ENCODE measurements at regions not wholly inside any gene's neighbourhood (a gene's known extent, or its start where the extent isn't known, plus 50 kb on each side); places are given as distances from the start of the nearest gene placed in this dataset.

DNA sequence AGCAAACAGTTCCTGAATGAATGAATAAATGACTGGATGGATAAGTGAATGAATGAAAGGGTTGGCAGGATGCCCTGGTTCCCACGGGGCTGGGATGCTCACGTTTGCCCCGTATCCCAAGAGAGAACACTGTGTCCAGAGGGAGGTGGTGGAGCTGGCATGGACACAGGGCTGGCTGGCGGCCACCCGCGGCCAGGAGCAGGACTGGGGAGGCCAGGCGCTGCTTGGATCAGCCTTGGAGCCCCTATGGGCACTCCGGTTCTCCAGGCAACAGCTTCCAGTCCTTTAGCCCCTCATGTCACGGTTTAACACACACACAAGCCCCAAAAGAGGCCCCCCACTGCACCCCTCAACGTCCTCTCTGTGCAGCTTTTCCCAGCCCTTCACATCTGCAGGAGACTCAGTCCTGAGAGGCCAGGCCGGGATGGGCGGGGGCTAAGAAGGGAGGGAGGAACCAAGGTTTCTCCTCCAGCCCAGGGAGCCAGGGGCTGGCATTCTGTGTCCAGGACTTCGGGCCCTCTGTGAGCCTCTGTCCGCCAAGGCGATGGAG lies 86.0 kb upstream of the ALDH1L1 start:
- Histone ChIP-seq H3K9ac (ENCODE audit: low read depth, low read length) (peak overlapping the region; percentile 82), H3K4me3 (ENCODE audit: low read length) (peak overlapping the region; percentile 52), H3K36me3 (ENCODE audit: insufficient read depth, low read length) (no peaks in the 10 kb centered on the region), H3K4me2 (ENCODE audit: low read length) (peak overlapping the region; percentile 68), H3K4me1 (ENCODE audit: control insufficient read depth, insufficient read depth, low read length) (peaks cover 41% of the 10 kb centered on the region), H3K27me3 (ENCODE audit: control insufficient read depth, insufficient read depth, low read length) (no peaks in the 10 kb centered on the region), H3K9me3 (replicated peaks; ENCODE audit: low read length) (no peaks in the 10 kb centered on the region)

DNA sequence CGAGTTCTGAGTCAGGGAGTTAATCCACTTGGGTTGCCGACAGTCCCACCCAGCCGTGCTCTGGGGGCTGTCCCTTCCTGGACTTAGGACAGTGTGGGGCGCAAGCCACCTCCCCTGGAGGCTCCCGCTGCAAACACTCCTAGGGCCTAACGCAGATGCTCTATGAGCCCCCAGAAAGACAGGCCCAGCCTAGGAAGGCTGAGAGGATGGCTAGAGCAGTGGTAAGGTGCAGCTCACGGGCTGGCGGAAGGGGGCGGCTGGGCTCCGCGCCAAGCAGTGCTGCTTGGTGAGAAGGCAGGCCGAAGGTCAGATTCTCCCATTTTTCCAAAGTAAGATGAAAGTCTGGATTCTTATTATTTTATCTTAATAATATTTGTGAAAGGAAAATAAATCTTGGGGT lies 84.6 kb upstream of the ALDH1L1 start:
- H3K4me2 ChIP-seq (ENCODE audit: low read length) = no peak overlapping the region
- no peak overlapping the region for H3K4me3 ChIP-seq (ENCODE audit: low read length)
- no peaks in the 10 kb centered on the region for H3K9me3 ChIP-seq (replicated peaks; ENCODE audit: low read length)
- no peaks in the 10 kb centered on the region for H3K27me3 ChIP-seq (ENCODE audit: control insufficient read depth, insufficient read depth, low read length)
- H3K4me1 ChIP-seq (ENCODE audit: control insufficient read depth, insufficient read depth, low read length) = peaks cover 33% of the 10 kb centered on the region
- H3K9ac ChIP-seq (ENCODE audit: low read depth, low read length) = no peak overlapping the region
- no peaks in the 10 kb centered on the region for H3K36me3 ChIP-seq (ENCODE audit: insufficient read depth, low read length)

DNA sequence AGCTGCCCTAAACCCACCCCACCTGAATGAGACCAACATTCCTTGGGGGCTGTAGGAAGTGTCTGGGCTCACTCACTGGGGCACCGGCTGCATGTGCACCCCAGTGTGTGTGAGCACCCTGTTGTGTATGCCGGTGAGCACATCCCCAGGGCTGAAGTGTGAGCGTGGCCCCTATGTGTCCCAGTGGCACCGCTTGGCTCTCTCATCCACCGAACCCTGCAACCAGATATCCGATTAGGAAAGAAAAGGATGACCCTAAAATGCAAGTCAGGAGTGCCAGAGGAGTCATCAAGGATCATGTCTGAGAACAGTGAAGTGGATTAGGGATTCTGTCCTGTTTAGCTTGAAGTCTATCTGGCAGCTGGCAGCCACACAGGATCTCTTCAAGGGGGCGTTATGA lies 84.0 kb upstream of the ALDH1L1 start:
- H3K9me3 ChIP-seq (replicated peaks; ENCODE audit: low read length) = no peaks in the 10 kb centered on the region
- no peaks in the 10 kb centered on the region for H3K36me3 ChIP-seq (ENCODE audit: insufficient read depth, low read length)
- no peak overlapping the region for H3K4me3 ChIP-seq (ENCODE audit: low read length)
- H3K27me3 ChIP-seq (ENCODE audit: control insufficient read depth, insufficient read depth, low read length) = no peaks in the 10 kb centered on the region
- no peak overlapping the region for H3K9ac ChIP-seq (ENCODE audit: low read depth, low read length)
- peaks cover 30% of the 10 kb centered on the region for H3K4me1 ChIP-seq (ENCODE audit: control insufficient read depth, insufficient read depth, low read length)
- no peak overlapping the region for H3K4me2 ChIP-seq (ENCODE audit: low read length)

DNA sequence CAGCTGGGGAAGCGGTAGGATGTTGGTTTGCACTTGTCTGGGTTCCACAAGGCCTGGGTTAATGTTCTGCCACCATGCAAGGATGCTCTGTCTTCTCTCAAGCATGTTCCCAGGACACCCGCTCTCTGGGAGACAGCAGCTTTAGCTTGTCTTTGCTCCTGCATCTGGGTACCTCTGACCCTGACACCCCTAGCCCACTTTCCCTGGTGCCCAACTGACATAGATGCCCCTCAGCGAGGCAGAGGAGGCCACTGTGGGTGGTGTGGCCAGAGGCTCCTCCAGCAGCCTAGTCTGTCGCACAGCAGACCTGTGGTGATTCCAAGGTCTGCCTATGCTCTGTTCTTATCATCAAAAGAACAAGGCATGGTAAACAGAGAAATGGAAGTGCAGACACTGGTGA lies 83.6 kb upstream of the ALDH1L1 start:
- no peak overlapping the region for H3K4me2 ChIP-seq (ENCODE audit: low read length)
- no peak overlapping the region for H3K4me3 ChIP-seq (ENCODE audit: low read length)
- H3K36me3 ChIP-seq (ENCODE audit: insufficient read depth, low read length) = no peaks in the 10 kb centered on the region
- H3K4me1 ChIP-seq (ENCODE audit: control insufficient read depth, insufficient read depth, low read length) = peaks cover 30% of the 10 kb centered on the region
- no peaks in the 10 kb centered on the region for H3K27me3 ChIP-seq (ENCODE audit: control insufficient read depth, insufficient read depth, low read length)
- no peak overlapping the region for H3K9ac ChIP-seq (ENCODE audit: low read depth, low read length)
- no peaks in the 10 kb centered on the region for H3K9me3 ChIP-seq (replicated peaks; ENCODE audit: low read length)

DNA sequence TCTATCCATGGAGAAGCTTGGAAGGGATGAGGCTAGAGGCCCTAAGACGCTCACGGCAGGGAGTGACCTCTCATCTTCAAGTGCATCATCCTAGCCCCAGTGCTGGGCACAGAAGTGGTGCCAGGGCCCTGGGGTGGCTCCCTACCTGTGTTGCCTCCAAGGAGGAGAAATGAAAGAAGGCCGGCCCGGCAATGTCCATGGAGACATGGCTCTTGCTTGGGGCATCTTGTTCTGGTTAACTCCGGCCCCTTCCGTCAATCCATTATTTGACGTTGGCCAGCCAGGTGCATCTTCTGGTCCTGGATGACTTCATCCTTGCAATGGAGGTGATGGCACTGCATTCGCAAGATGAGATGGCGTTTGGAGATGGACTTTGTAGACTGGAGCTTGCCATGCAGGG lies 83.2 kb upstream of the ALDH1L1 start:
- H3K4me1 ChIP-seq (ENCODE audit: control insufficient read depth, insufficient read depth, low read length) = peaks cover 30% of the 10 kb centered on the region
- H3K36me3 ChIP-seq (ENCODE audit: insufficient read depth, low read length) = no peaks in the 10 kb centered on the region
- no peaks in the 10 kb centered on the region for H3K9me3 ChIP-seq (replicated peaks; ENCODE audit: low read length)
- H3K9ac ChIP-seq (ENCODE audit: low read depth, low read length) = no peak overlapping the region
- no peaks in the 10 kb centered on the region for H3K27me3 ChIP-seq (ENCODE audit: control insufficient read depth, insufficient read depth, low read length)
- no peak overlapping the region for H3K4me3 ChIP-seq (ENCODE audit: low read length)
- no peak overlapping the region for H3K4me2 ChIP-seq (ENCODE audit: low read length)

DNA sequence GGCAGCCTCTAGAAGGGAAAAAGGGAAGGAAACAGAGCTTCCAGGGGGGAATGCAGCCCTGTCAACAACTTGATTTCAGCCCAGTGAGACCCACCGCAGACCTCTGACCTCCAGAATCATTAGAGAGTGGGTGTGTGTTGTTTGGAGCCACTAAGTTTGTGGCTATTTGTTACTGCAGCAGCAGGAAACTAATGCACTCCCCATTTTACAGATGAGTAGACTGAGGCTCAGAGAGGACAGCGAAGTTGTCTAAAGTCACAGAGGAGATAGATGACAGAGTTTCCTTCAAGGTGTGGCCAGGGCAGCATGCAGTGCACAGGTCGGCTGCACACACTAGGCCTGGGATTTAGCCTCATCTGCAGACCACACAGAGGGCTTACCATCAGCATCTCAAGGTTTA lies 81.8 kb upstream of the ALDH1L1 start:
- H3K9ac ChIP-seq (ENCODE audit: low read depth, low read length) = no peak overlapping the region
- H3K9me3 ChIP-seq (replicated peaks; ENCODE audit: low read length) = no peaks in the 10 kb centered on the region
- H3K4me1 ChIP-seq (ENCODE audit: control insufficient read depth, insufficient read depth, low read length) = peaks cover 20% of the 10 kb centered on the region
- H3K36me3 ChIP-seq (ENCODE audit: insufficient read depth, low read length) = no peaks in the 10 kb centered on the region
- no peak overlapping the region for H3K4me2 ChIP-seq (ENCODE audit: low read length)
- no peak overlapping the region for H3K4me3 ChIP-seq (ENCODE audit: low read length)
- H3K27me3 ChIP-seq (ENCODE audit: control insufficient read depth, insufficient read depth, low read length) = no peaks in the 10 kb centered on the region

DNA sequence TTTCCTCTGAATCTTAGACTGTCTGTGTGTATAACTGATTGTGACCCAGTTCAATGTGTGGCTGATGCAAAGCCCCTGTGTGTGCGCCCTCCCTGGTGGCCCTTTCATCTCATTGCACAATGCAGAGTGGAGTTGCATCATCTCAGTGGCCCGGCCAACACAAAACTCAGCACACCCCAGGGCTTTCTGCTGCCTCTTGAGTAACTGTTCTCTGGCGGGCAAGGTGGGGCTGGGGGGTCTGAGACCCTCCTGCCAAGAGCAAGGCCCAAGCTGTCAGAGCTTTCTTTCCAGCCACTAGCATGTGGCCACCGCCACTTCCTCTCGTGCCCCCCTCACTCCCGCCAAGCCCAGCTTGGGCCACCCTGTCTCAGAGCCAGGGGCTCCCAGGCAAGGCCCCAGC lies 80.7 kb upstream of the ALDH1L1 start:
- Histone ChIP-seq H3K9ac (ENCODE audit: low read depth, low read length) (no peak overlapping the region), H3K36me3 (ENCODE audit: insufficient read depth, low read length) (no peaks in the 10 kb centered on the region), H3K4me2 (ENCODE audit: low read length) (no peak overlapping the region), H3K27me3 (ENCODE audit: control insufficient read depth, insufficient read depth, low read length) (no peaks in the 10 kb centered on the region), H3K4me3 (ENCODE audit: low read length) (no peak overlapping the region), H3K9me3 (replicated peaks; ENCODE audit: low read length) (no peaks in the 10 kb centered on the region), H3K4me1 (ENCODE audit: control insufficient read depth, insufficient read depth, low read length) (peaks cover 8% of the 10 kb centered on the region)

DNA sequence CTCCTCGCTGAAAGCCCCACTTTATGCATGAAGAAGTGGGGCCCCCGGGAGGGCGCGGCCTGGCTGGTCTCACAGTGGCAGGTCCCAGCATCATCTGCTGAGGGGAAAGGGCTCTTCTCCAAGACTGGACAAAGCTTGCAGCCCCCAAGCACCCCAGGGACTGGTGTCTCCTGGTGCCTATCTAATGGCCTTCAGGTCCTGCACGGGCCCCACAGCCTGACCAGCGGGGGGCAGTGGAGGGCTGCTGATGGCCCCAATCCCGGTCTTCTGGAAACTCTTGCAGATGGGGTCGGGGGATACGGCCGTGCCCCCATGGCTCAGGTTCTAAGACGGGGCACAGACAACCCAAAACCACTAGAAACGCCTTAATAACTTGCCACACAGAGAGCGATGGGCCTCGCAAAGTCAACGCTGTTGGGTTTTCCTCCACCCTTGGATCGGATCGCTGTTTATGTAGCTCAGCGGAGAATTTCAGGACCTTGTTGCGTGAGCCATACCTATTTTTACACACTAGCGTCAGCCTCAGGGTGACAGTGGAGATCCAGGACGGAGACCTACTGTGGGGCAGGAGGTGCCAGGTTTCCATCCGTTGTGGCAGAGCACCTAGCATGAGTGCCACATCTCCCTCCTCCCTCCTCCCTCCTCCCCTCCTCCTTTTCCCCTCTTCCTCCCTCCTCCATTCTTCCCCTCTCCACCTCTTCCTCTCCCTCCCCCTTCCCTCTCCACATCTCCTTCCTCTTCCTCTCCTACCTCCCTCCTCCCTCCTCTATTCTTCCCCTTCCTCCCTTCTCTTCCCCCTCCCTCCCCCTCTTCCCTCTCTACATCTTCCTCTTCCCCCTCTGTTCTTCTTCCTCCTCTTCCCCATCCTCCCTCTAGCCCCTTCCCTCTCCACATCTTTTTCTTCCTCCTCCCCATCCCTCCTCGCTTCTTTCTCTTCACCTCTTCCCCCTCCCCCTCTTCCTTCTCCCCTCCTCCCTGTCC lies 79.3 kb upstream of the ALDH1L1 start:
- Histone ChIP-seq H3K36me3 (ENCODE audit: insufficient read depth, low read length) (no peaks in the 10 kb centered on the region), H3K27me3 (ENCODE audit: control insufficient read depth, insufficient read depth, low read length) (no peaks in the 10 kb centered on the region), H3K4me2 (ENCODE audit: low read length) (peak overlapping the region; percentile 79), H3K9me3 (replicated peaks; ENCODE audit: low read length) (no peaks in the 10 kb centered on the region), H3K4me3 (ENCODE audit: low read length) (peak overlapping the region; percentile 54), H3K9ac (ENCODE audit: low read depth, low read length) (no peak overlapping the region), H3K4me1 (ENCODE audit: control insufficient read depth, insufficient read depth, low read length) (peaks cover 6% of the 10 kb centered on the region)

DNA sequence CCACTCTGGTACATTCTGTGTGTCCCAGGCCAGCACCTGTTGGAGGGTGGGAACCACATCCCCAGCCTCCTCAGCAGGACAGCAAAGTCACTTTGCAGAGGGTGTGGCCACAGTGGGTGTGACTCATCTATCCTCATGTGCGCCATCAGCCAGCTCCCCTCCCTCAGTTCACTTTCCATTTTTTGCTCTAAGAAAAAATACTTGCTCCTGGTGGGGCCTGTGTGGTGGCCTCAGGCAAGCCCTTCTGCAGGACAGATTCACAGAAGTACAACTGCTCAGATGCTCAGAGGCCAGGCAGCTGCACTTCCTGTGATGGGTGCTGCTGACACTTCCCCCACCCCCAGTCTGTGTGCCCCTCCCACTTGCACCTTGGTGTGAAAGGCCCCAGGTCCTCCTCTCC lies 78.3 kb upstream of the ALDH1L1 start:
- Histone ChIP-seq H3K27me3 (ENCODE audit: control insufficient read depth, insufficient read depth, low read length) (no peaks in the 10 kb centered on the region), H3K9me3 (replicated peaks; ENCODE audit: low read length) (no peaks in the 10 kb centered on the region), H3K4me2 (ENCODE audit: low read length) (no peak overlapping the region), H3K36me3 (ENCODE audit: insufficient read depth, low read length) (no peaks in the 10 kb centered on the region), H3K4me1 (ENCODE audit: control insufficient read depth, insufficient read depth, low read length) (peaks cover 6% of the 10 kb centered on the region), H3K4me3 (ENCODE audit: low read length) (no peak overlapping the region), H3K9ac (ENCODE audit: low read depth, low read length) (no peak overlapping the region)

DNA sequence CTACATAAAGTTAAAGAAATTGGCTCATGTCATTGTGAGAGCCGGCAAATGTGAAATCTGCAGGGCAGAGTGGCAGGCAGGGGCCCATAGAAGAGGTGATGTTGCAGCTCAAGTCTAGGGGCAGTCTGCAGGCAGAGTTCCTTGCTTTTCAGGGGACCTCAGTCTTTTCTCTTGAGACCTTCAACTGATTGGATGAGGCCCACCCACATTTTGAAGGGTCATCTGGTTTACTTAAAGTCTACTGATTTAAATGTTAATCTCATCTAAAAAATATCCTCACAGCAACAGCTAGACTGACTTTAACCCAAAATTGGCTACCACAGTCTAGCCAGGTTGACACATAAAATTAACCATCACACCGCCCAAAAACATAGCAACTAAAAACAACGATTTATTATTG lies 77.6 kb upstream of the ALDH1L1 start:
- Histone ChIP-seq H3K9ac (ENCODE audit: low read depth, low read length) (no peak overlapping the region), H3K27me3 (ENCODE audit: control insufficient read depth, insufficient read depth, low read length) (no peaks in the 10 kb centered on the region), H3K4me3 (ENCODE audit: low read length) (no peak overlapping the region), H3K4me2 (ENCODE audit: low read length) (no peak overlapping the region), H3K36me3 (ENCODE audit: insufficient read depth, low read length) (no peaks in the 10 kb centered on the region), H3K9me3 (replicated peaks; ENCODE audit: low read length) (no peaks in the 10 kb centered on the region), H3K4me1 (ENCODE audit: control insufficient read depth, insufficient read depth, low read length) (peaks cover 6% of the 10 kb centered on the region)

DNA sequence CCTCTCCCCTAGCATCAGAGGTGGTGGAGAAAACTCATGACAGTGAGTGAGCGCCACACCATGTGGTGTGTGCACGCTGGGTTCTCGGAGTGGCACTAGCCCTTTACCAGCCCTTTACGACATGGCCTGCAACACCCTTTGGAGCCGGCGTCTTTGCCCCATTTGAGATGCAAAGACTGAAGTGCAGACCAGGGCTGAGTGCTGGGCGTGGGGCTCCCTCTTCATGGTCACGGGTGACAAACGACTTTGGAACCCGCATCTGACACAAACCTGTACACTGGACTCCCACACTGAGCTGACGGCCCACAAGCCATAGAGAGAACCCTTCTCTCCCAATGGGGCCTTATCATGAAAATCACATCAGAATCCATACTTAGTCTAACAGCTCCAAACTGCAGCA lies 76.8 kb upstream of the ALDH1L1 start:
- no peaks in the 10 kb centered on the region for H3K36me3 ChIP-seq (ENCODE audit: insufficient read depth, low read length)
- no peak overlapping the region for H3K9ac ChIP-seq (ENCODE audit: low read depth, low read length)
- no peaks in the 10 kb centered on the region for H3K27me3 ChIP-seq (ENCODE audit: control insufficient read depth, insufficient read depth, low read length)
- peaks cover 6% of the 10 kb centered on the region for H3K4me1 ChIP-seq (ENCODE audit: control insufficient read depth, insufficient read depth, low read length)
- H3K4me3 ChIP-seq (ENCODE audit: low read length) = no peak overlapping the region
- H3K9me3 ChIP-seq (replicated peaks; ENCODE audit: low read length) = no peaks in the 10 kb centered on the region
- no peak overlapping the region for H3K4me2 ChIP-seq (ENCODE audit: low read length)

DNA sequence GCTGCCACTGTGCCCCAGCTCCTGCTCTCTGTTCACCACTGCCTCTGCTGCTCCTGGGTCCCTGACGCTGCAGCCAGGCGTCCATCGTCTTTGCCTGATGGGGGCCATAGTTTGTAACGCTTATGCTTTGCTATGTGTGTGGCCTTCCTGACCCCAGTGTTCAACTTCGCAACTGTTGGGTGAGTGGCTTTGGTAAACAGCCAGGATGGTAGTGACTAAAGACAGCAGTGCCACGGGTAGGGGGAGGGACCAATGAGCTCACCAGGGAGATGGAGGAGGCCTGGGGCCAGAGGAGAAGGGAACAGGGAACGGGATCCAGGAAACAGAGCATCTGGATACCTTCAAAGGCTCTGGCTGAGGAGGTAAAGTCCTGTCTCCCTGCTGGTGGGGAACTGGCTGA lies 75.9 kb upstream of the ALDH1L1 start:
- H3K4me1 ChIP-seq (ENCODE audit: control insufficient read depth, insufficient read depth, low read length) = peaks cover 6% of the 10 kb centered on the region
- H3K27me3 ChIP-seq (ENCODE audit: control insufficient read depth, insufficient read depth, low read length) = no peaks in the 10 kb centered on the region
- H3K4me3 ChIP-seq (ENCODE audit: low read length) = no peak overlapping the region
- no peak overlapping the region for H3K4me2 ChIP-seq (ENCODE audit: low read length)
- no peaks in the 10 kb centered on the region for H3K36me3 ChIP-seq (ENCODE audit: insufficient read depth, low read length)
- H3K9me3 ChIP-seq (replicated peaks; ENCODE audit: low read length) = no peaks in the 10 kb centered on the region
- no peak overlapping the region for H3K9ac ChIP-seq (ENCODE audit: low read depth, low read length)

Data from skeletal muscle satellite cell (primary cell).